GM18511 (cell line): ENCODE measurements at regions not wholly inside any gene's neighbourhood (a gene's known extent, or its start where the extent isn't known, plus 50 kb on each side); places are given as distances from the start of the nearest gene placed in this dataset.

ENCODE experiments used
- ATAC-seq: cut with Tn5 transposase; IDR thresholded peaks from one replicate; pipeline ENCODE4 v1.9.1; 2021; ENCODE audit warnings: mild to moderate bottlenecking, moderate library complexity; ENCODE audit not compliant: unreplicated experiment

- no peak for ATAC-seq
Observed at GRCh38 chr16:52805559-52806168, 247.0 kb downstream of the CHD9NB start.

GRCh38 chr16:52800432-52800831 lies 252.3 kb downstream of the CHD9NB start:
- no peak for ATAC-seq

GRCh38 chr16:52799149-52799548 lies 252.2 kb upstream of the TOX3 start:
- no peak for ATAC-seq

GRCh38 chr16:52787709-52788108 lies 240.8 kb upstream of the TOX3 start:
- ATAC-seq = no peak

DNA sequence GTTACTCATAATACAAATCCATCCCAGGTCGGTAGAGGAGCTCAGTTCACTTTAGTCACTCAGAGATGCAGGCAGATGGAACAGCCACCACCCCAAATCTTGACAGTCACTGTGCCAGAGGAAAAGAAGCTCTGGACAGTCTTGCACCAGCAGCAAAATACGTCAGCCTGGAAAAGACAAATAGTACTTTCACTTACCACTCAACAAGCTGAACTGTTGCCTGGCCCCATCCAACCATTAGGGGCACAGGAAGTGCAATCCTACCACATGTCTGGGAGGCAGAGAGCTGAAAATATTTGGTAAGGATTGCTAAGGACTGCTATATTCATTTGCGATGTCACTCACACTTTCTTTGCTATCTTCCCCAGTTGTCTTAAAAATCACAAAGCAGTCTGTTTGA lies 239.1 kb upstream of the TOX3 start:
- ATAC-seq = no peak

DNA sequence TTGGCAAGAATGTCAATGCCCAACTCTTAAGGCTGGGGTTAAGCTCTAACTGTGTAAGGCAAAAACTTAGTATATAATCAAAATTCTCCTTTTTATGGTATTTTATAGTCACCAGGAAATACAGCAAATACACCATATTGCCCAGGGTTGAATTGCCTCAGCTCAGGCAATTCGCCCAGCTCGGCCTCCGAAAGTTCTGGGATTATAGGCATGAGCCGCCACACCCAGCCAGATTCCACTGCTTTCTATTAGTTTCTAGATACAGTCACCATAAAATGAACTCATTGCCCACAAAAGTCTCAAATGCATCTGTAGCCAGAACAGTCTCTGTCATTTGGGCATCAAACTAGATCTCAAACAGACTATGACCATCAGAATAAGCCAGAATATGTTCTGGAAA lies 238.7 kb upstream of the TOX3 start:
- no peak for ATAC-seq

DNA sequence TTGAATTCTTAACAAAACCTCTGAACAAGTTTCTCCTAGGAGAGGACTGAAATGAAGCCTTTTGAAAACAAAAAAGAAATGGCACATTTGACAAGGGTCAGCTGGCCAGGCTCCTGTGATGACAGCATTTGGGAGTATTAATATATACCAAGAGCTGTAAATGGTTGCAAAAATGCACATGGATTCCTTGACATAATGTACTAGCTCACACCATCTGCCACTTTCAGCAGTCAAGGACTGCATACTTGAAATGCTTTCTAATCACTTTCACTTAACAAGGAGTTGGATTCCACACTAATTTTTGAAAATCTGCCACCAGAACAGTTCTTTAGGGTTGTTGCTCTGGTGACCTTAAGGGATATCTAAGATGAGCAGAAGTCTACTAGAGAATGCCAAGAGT lies 236.7 kb upstream of the TOX3 start:
- ATAC-seq = no peak

DNA sequence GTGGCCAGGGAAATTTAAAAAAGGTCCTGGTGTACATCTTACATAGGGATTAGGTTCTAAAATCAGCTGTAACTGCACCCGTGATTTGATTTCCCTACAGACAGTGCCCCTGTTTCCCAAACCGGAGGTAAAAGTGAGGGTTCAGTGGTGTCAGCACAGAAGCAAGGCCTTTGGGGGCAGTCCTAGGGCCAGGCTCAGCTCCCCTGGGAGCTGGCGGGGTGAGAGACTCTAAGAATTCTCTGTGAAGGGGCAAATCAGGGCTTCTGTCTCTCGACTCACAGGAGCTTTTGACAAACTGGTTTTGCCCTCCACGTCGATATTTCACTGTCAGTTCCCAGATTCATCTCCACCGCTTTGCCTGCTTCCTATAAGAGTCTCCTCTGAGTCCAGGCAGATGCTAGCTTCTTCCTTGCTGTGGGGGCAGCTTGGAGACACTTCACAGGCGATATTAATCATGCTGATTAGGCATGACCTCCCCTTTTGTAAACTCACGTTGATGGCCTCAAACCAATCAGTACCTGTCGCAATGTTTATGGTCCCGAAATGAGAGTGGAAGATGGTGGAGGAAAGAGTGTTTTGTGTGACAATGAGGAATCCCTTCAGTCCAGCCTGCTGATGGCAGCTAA lies 234.2 kb upstream of the TOX3 start:
- no peak for ATAC-seq

DNA sequence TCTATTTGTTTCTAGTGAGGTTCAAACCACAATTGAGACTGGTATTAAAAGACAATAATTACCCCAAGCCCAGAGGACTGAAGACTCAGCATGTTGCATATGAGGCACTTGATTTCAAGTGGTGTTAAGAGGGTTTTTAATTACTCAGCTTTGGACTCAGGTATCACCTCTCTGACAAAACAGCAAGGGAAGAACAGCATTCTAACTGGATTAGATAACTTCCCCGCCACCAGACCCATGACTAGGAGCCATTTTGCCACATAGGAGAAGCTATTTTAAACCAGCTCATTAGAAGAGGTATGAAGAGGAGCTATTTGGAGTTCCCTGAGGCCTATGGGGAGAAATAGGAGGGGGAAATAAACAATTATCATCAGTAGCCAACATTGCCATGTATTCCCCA lies 226.1 kb upstream of the TOX3 start:
- ATAC-seq = no peak

- no peak for ATAC-seq
Observed at GRCh38 chr16:52770828-52771227, 223.9 kb upstream of the TOX3 start.

DNA sequence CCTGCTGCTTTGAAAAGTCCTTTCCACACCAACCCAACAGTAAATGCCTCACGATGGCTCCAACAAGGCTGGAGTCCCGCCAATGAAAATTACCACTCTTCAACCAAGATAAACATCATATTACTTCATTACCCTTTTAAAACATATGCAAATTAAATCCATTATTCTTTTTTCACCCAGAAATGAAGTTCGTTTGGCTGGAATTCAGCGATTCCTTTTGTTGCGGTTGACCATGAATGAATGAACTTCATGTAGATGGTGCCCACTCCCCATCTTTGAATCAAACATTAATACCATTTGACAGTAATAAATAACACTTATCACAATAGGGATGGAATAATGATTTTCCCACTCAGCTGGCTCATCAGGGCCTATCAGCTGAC lies 211.5 kb upstream of the TOX3 start:
- ATAC-seq = no peak

DNA sequence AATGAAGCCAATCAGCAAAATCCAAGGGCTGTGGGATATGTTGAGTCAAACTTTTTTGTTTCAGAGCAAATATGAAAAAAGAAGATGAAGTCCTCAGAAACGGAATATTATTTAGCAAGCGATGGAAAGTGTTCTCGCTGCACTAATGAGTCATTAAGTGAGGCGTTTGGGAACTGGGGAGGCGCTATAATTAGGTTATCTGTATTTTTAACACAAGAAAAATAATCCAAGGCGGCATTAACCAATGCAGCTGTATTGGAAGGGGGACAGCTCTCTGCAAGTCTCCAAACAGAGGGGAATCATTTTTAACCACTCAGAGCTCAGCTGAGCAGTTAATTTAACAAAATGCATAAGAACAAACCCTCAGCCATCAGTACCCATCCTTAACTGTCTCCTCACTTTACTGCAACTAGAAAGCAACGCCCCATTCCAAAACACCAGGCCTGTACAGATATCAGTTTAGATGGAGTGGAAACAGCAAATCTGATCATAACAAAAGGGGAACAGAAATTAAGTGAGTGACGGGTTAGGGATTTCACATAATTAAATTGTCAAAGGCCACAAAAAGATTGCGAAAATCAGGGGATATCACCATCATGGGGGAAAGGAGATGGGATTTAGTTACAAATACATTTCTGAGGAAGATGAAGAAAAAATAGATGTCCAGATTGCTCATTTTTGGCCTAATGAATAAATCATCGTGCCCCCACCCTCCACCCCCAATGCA lies 211.0 kb upstream of the TOX3 start:
- no peak for ATAC-seq

DNA sequence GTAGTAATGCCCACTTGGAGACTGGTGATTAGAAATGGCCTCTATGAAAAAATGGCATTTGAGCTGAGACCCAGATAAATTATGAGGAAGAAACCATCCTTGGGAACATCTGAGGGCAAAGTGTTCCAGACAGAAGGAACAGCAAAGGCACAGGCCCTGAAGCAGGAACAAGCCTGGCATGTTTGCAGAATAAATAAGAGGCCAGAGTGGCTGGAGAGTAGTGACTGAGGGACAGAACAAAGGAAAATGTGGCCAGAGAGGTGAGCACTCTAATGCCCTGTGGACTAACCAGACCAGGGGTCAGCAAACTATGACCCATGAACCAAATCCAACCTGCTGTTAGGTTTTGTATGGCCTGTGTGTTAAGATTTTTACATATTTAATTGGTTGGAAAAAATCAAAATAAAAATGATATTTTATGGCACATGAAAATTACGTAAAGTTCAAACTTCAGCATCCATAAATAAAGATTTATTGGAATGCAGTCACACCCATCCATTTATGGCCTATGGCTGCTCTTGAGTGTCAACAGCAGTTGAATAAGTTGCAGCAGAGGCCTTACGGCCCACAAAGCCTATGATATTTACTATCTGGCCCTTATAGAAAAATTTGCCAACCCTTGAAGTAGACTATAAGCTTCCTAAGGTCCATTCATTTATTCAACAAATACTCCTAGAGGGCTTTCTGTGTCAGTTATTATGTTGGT lies 210.0 kb upstream of the TOX3 start:
- no peak for ATAC-seq

DNA sequence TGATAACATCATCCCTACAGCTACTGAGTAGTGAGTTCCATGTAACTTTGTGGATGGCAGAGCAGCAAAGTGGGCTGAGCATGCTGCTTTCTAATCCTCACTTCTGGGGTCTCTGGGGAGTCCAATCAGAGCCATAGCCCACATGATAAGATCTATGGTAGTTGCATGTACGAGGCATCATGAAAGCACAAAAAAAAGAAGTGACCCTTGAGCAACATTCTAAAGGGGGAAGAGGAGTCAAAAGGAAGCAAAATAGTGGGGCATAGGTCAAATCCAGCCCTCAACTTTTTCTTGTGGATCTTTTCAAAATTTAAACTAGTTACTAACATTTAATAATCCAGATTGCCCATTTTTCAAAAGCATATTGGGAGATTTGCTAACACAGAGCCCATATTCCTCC lies 208.5 kb upstream of the TOX3 start:
- no peak for ATAC-seq

DNA sequence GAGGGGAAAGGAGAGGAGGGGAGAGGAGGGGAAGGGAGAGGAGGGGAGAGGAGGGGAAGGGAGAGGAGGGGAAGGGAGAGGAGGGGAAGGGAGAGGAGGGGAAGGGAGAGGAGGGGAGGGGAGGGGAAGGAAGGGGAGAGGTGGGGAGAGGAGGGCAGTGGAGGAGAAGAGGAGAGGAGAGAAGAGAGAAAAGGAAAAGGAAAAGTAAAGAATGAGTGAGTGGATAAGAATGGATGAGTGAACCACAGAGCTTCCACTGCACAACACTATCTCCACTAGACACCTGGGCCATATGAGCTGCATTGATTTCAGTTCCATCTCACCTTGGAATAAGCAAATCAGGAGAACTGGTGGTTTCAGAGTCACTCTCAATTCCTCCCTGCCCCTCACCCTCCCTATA lies 204.1 kb upstream of the TOX3 start:
- no peak for ATAC-seq

DNA sequence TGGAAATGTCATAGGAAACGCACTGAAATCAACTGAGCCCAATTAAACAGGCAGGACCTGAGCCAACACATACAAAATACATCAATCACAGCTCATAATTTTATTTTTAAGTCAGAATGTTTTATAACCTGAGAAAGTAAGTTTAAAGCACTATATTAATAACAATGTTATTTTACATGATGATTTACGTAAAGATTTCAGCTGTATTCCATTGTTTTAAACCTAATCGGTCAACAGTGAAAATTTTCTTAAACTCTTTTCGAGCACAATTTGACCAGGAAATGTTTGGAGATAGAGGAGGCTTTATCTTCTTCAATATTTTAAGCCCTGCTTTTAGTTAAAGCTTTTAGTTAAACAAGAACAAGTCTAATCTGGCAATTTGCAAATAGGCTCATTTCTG lies 201.8 kb upstream of the TOX3 start:
- ATAC-seq = no peak

GRCh38 chr16:52747088-52747595 lies 200.2 kb upstream of the TOX3 start:
- ATAC-seq = no peak

DNA sequence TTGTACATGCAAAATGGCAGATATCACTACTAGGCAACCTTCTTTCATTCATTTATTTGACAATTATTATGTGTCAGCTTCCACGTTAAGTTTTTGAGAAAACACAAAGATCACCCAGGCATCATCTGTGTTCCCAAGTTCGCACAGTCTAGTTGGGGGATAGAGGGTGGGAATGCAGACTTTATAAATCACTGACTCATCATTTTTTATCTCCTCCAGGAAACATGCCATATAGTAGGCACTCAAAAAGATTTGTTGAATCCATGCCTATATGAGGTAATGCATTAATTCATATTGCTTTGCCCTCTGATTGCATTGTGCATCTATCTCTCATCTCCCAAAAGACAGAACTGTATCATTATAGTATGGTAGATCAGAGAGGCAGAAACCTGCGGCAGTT lies 196.8 kb upstream of the TOX3 start:
- ATAC-seq = no peak

DNA sequence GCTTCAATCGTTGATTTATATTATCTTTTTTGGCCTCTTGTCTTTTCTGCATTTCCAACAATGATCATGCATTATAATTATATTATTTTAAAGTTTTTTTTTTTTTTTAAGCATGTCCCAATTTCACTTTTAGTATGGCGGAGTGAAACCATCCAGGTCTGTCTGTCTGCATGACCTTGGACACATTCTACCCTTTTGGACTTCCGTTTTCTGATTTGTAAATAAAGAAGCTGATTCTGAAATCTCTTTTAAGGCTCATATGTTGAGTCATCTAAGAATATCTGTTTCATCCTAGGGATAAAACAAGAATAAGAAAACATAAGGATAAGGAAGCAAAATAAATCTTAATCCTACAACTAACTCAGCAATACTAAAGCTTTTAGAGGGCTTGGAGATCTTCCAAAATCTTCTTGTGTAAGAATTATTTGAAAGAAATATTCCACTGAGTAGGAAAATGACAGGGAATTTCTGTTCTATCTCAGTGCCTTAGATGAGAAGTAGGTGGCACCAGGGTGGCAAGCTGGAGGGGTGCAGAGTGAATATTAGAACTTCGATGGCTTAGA lies 195.7 kb upstream of the TOX3 start:
- no peak for ATAC-seq

- ATAC-seq = no peak
Observed at GRCh38 chr16:52742052-52742451, 195.1 kb upstream of the TOX3 start.

GRCh38 chr16:52741351-52741750 lies 194.4 kb upstream of the TOX3 start:
- ATAC-seq = no peak
